ENCODE measurements at regions not wholly inside any gene's neighbourhood (a gene's known extent, or its start where the extent isn't known, plus 50 kb on each side); places are given as distances from the start of the nearest gene placed in this dataset.
"Not testable (repeated sequence)": the region's sequence is repeated elsewhere in the genome, so short reads cannot be mapped to it uniquely, and the experiment has no call there.

DNA sequence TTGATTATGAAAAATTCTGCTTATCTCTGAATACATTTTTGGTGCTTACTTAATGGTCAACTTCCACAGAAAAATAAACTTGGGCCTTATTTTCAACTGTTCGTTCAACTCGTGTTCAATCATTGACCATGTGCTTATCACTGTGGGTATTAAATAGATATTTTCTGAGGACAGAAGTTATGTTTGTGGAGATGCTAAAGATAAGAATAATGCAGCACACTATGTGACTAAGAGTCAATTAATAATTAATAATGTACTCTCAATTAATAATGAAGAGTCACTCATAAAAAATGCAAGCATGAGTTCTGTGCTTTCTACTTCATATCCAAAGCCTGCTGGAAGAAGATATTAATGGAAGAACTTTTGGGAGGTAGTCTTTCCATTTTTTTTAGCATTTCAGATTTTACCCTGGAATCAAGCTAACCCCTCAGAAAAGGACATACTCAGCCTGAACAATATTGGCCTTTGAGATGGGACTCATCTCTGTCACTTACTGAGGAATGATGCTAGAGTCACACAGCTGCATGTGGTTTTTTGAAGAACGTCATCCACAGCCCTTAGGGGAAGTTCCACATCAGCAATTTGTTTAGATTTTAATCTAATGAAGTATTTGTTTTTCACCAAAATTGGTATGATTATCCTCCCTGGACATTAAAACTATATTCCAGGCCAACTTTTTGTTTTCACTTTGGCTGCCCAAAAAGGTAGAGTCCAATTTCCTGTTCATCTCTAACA is 191.9 kb upstream of the CRIM1 start:
- DNase-seq (ENCODE audit: low spot score) = no peak

- DNase-seq (ENCODE audit: low spot score) = not testable (repeated sequence)
These were observed 198.5 kb upstream of the CRIM1 start for GRCh38 chr2:36157093-36157492.

- no peak for DNase-seq (ENCODE audit: low spot score)
These were observed 207.7 kb upstream of the CRIM1 start for GRCh38 chr2:36147670-36148390.

DNA sequence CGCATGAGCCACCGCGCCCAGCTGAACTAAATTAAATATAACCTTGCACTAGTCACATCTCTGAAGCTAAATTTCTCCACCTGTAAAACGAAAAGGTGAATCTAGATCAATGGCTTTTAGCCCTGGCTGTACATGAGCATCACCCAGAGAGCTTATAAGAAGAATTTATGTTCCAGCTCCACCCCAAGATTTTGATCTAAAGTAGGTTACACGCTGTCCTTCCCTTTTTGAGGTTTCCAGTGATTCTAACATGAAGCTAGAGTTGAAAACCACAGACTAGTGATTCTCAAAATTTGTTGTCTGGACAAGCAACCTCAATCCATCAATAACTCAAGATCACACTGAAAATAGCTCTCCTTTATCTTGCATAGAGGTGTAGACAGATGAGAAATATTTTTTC is 208.8 kb upstream of the CRIM1 start:
- DNase-seq (ENCODE audit: low spot score) = no peak

- DNase-seq (ENCODE audit: low spot score) = no peak
These were observed 215.2 kb upstream of the CRIM1 start for GRCh38 chr2:36140391-36140790.

- no peak for DNase-seq (ENCODE audit: low spot score)
These were observed 218.0 kb upstream of the CRIM1 start for GRCh38 chr2:36137612-36138011.

DNA sequence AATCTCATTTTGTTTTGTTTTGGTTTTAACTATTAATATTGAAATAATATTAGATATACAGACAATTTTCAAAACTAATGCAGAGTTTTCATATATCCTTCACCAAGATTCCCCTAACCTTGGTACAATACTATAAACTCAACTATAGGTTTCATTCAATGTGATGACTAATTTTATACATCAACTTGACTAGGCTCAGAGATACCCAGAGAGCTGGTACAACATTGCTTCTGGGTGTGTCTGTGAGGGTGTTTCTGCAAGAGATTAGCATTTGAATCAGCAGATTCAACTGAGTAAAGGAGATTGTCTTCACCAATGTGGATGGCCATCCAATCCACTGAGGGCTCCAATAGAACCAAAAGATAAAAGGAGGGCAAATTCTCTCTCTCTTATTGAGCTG is 221.3 kb upstream of the CRIM1 start:
- no peak for DNase-seq (ENCODE audit: low spot score)

GRCh38 chr2:36128359-36128758 is 227.2 kb upstream of the CRIM1 start:
- no peak for DNase-seq (ENCODE audit: low spot score)

GRCh38 chr2:36125702-36126101 is 229.9 kb upstream of the CRIM1 start:
- no peak for DNase-seq (ENCODE audit: low spot score)

DNA sequence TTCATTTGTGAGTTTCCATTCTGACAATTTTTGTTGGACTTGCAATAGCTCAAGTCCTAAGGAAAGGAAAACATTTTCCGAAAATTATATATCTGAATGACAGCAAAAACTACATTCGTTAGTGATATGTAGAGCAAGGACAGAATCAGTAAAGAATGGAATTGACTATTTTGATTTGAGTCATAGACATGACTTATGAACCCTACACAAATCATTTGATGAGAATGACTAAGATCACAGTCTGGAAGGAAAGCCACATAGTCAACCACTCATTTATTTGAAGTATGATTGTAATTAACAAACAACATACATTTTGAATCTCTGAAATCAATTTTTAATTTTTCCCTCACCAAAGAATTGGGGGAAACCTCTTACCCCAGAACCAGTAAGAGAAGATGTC is 231.6 kb upstream of the CRIM1 start:
- no peak for DNase-seq (ENCODE audit: low spot score)

GRCh38 chr2:36097022-36097421 is 258.6 kb upstream of the CRIM1 start:
- DNase-seq (ENCODE audit: low spot score) = no peak

GRCh38 chr2:36091844-36092741 is 263.5 kb upstream of the CRIM1 start:
- not testable (repeated sequence) for DNase-seq (ENCODE audit: low spot score)

DNA sequence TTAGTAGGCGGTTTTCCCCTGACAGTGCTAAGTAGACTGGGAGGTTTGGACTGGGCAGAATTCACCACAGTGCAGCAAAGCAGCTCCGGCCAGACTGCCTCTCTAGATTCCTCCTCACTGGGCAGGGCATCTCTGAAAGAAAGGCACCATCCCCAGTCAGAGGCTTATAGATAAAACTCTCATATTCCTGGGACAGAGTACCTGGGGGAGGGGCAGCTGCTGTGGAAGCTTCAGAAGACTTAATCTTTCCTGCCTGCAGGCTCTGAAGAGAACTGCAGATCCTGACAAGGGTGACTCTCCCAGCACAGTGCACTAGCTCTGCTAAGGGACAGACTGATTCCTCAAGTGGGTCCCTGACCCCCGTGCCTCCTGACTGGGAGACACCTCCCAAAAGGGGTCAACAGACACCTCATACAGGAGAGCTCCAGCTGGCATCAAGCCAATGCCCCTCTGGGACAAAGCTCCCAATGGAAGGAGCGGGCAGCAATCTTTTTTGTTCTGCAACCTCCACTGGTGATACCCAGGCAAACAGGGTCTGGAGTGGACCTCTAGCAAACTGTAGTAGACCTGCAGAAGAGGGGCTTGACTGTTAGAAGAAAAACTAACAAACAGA is 266.8 kb upstream of the CRIM1 start:
- no peak for DNase-seq (ENCODE audit: low spot score)

GRCh38 chr2:36087344-36087743 is 268.2 kb upstream of the CRIM1 start:
- no peak for DNase-seq (ENCODE audit: low spot score)

- DNase-seq (ENCODE audit: low spot score) = no peak
These were observed 275.8 kb upstream of the CRIM1 start for GRCh38 chr2:36079793-36080192.

DNA sequence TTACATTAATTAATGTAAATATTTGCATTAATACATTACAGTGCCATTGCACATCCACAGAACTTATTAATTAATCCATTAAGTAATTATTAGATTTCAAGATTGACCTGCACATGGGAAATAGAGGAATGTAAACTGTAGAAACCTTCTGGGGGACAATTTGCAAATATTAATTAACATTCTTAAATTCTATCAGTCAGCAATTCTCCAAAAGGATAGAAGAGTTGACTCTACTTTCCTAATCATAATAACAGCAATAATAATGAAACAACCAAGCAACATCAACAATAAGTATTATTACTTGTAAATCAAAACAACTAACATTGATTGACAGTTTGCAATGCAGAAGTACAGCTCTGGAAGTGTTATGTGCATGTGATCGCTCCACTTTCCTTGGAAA is 281.6 kb upstream of the CRIM1 start:
- DNase-seq (ENCODE audit: low spot score) = no peak

DNA sequence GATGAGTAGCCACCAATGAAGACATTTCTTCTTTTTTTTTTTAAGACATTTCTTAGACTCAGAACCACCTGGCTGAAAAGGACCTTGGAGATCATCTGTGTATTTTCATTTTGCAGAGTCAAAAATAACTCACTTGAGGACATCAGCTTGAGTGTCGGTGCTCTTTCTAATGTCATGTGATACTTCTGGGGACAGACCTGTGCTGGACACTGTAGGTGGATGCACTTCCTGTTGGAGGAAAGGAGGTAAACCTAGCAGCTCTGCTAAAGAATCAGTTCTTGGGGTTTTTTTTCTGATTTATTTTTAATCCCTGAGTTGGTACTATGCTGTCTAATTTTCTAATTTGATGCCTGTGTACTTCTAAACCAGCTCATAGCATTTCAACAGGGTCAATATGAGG is 283.9 kb upstream of the CRIM1 start:
- DNase-seq (ENCODE audit: low spot score) = no peak

DNA sequence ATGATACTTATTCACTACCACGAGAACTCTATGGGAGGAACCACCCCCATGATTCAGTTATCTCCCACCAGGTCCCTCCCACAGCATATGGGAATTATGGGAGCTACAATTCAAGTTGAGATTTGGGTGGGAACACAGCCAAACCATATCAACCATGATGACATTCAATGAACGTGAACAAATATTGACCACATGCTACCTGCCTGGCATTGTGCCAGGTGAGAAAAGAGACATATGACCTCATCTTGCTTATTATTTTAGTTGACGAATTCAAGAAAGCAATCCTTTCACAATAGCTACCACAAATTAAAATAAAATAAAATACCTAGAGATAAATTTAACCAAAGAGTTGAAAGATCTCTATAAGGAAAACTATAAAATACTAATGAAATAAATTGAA is 286.5 kb upstream of the CRIM1 start:
- no peak for DNase-seq (ENCODE audit: low spot score)

DNA sequence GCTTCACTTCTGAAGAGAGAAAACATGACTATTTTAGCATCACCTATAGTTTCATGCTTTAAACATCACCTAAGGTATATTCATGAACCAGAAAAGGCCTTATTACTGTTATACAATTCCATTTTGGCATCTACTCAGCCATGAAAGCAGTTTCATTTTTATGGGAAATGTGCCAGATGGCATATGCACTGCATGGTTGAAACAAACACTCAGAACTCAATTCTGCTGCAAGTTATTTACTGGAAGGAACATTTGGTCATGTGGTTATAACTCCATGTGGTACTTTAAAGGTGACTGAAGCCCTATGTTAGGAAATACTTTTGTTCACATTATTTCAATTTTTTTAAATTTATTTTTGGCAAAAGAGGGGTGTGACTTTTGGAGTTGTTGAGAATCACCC is 287.5 kb upstream of the CRIM1 start:
- no peak for DNase-seq (ENCODE audit: low spot score)

- DNase-seq (ENCODE audit: low spot score) = no peak
These were observed 295.4 kb upstream of the CRIM1 start for GRCh38 chr2:36060133-36060532.

GRCh38 chr2:36059691-36060090 is 295.9 kb upstream of the CRIM1 start:
- DNase-seq (ENCODE audit: low spot score) = no peak

DNA sequence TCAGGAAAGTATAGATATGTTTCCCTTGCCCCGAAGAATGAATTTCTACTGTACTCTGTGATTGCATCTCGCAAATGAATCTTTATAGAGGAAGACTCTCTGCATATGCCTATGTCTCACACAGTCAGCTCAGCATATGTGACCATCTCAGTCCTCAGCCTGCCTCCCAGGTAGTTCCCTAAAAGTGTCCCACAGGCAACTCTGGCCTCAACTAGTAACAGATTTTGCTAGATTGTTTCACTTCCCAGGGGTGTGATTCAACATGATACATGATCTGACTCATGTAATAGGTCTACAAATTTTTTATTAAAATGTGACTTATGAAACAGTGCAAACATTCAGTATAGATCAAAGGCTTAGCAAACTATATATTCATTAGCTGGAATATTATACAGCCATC is 296.6 kb upstream of the CRIM1 start:
- no peak for DNase-seq (ENCODE audit: low spot score)

Measured in GM03348 (cell line).